Left forelimb (tissue), 1 donor: ENCODE measurements at regions not wholly inside any gene's neighbourhood (a gene's known extent, or its start where the extent isn't known, plus 50 kb on each side); places are given as distances from the start of the nearest gene placed in this dataset.

Experiments used
- DNase-seq: peaks from one replicate; pipeline ENCODE4 v3.0.0-alpha.2; 2018; ENCODE audit warnings: low spot score

GRCh38 chr13:40252241-40252640 lies 414.2 kb downstream of the FOXO1 start:
- no peak for DNase-seq

GRCh38 chr13:40252676-40253075 lies 413.8 kb downstream of the FOXO1 start:
- no peak for DNase-seq

GRCh38 chr13:40254394-40254793 lies 412.0 kb downstream of the FOXO1 start:
- DNase-seq, result no peak

- DNase-seq, result no peak
Observed at GRCh38 chr13:40255551-40255950, 410.9 kb downstream of the FOXO1 start.

GRCh38 chr13:40259899-40260298 lies 406.5 kb downstream of the FOXO1 start:
- DNase-seq, result no peak

- no peak for DNase-seq
Observed at GRCh38 chr13:40261336-40261735, 405.1 kb downstream of the FOXO1 start.

- no peak for DNase-seq
Observed at GRCh38 chr13:40261947-40262346, 404.5 kb downstream of the FOXO1 start.

GRCh38 chr13:40269086-40269485 lies 397.4 kb downstream of the FOXO1 start:
- DNase-seq, result no peak

- no peak for DNase-seq
Observed at GRCh38 chr13:40270726-40271125, 395.7 kb downstream of the FOXO1 start.

- DNase-seq, result no peak
Observed at GRCh38 chr13:40271271-40271885, 395.1 kb downstream of the FOXO1 start.

- DNase-seq, result no peak
Observed at GRCh38 chr13:40271931-40272775, 394.3 kb downstream of the FOXO1 start.

GRCh38 chr13:40272776-40273139 lies 393.7 kb downstream of the FOXO1 start:
- DNase-seq, result no peak

- DNase-seq, result no peak
Observed at GRCh38 chr13:40273253-40274025, 393.0 kb downstream of the FOXO1 start.

GRCh38 chr13:40274103-40274502 lies 392.3 kb downstream of the FOXO1 start:
- no peak for DNase-seq

- DNase-seq, result no peak
Observed at GRCh38 chr13:40275155-40275554, 391.3 kb downstream of the FOXO1 start.

GRCh38 chr13:40275636-40276035 lies 390.8 kb downstream of the FOXO1 start:
- no peak for DNase-seq

GRCh38 chr13:40283666-40284065 lies 382.8 kb downstream of the FOXO1 start:
- DNase-seq, result no peak

- no peak for DNase-seq
Observed at GRCh38 chr13:40285634-40286033, 380.8 kb downstream of the FOXO1 start.

GRCh38 chr13:40287428-40287827 lies 379.0 kb downstream of the FOXO1 start:
- DNase-seq, result no peak

GRCh38 chr13:40288259-40288658 lies 378.2 kb downstream of the FOXO1 start:
- DNase-seq, result no peak

GRCh38 chr13:40290758-40291157 lies 375.7 kb downstream of the FOXO1 start:
- no peak for DNase-seq

GRCh38 chr13:40292108-40292507 lies 374.3 kb downstream of the FOXO1 start:
- DNase-seq, result no peak

GRCh38 chr13:40292536-40292935 lies 373.9 kb downstream of the FOXO1 start:
- DNase-seq, result no peak
